NT2/D1 (cell line): ENCODE measurements at regions not wholly inside any gene's neighbourhood (a gene's known extent, or its start where the extent isn't known, plus 50 kb on each side); places are given as distances from the start of the nearest gene placed in this dataset.

Experiments used
- SUZ12 ChIP-seq: IDR thresholded peaks from 2 replicates; pipeline ENCODE4 v1.6.1; 2011; ENCODE audit not compliant: insufficient read length, insufficient read depth; ENCODE audit errors: extremely low read depth
- YY1 ChIP-seq: IDR thresholded peaks from 2 replicates; pipeline ENCODE4 v1.6.1; 2011; ENCODE audit not compliant: insufficient read length, insufficient read depth
- ZNF274 ChIP-seq: IDR thresholded peaks from 2 replicates; pipeline ENCODE4 v1.6.1; 2011; ENCODE audit warnings: mild to moderate bottlenecking, low read depth, low read length

- TF ChIP-seq YY1 (no peak), SUZ12 (no peak), ZNF274 (no peak)
These were observed 81.0 kb upstream of the SMARCAD1 start for GRCh38 chr4:94126669-94127068.
